CD4-positive, alpha-beta T cell treated with Interleukin-15 for 1 hour (primary cell): ENCODE measurements at regions not wholly inside any gene's neighbourhood (a gene's known extent, or its start where the extent isn't known, plus 50 kb on each side); places are given as distances from the start of the nearest gene placed in this dataset.
"Not testable (repeated sequence)": the region's sequence is repeated elsewhere in the genome, so short reads cannot be mapped to it uniquely, and the experiment has no call there.

Experiments
- DNase-seq: peaks from one replicate; pipeline ENCODE4 v3.0.0-alpha.2; 2020

- DNase-seq, result no peak
These were observed 885.8 kb downstream of the KCNA4 start for GRCh38 chr11:29131055-29131454.

GRCh38 chr11:29129844-29130243, 887.0 kb downstream of the KCNA4 start:
- DNase-seq, result no peak

- no peak for DNase-seq
These were observed 889.4 kb downstream of the KCNA4 start for GRCh38 chr11:29127461-29127860.

GRCh38 chr11:29125606-29126005, 891.2 kb downstream of the KCNA4 start:
- DNase-seq, result no peak

- DNase-seq, result no peak
These were observed 892.4 kb downstream of the KCNA4 start for GRCh38 chr11:29124470-29124869.

GRCh38 chr11:29119707-29120618, 896.9 kb downstream of the KCNA4 start:
- DNase-seq, result no peak

GRCh38 chr11:29119116-29119515, 897.7 kb downstream of the KCNA4 start:
- DNase-seq, result no peak

- no peak for DNase-seq
These were observed 915.9 kb downstream of the KCNA4 start for GRCh38 chr11:29100967-29101366.

GRCh38 chr11:29095821-29096220, 921.0 kb downstream of the KCNA4 start:
- DNase-seq, result no peak

GRCh38 chr11:29093416-29094120, 923.3 kb downstream of the KCNA4 start:
- DNase-seq, result no peak

GRCh38 chr11:29087200-29087812, 929.5 kb downstream of the KCNA4 start:
- DNase-seq, result no peak

- no peak for DNase-seq
These were observed 941.1 kb downstream of the KCNA4 start for GRCh38 chr11:29075726-29076125.

- no peak for DNase-seq
These were observed 953.0 kb downstream of the KCNA4 start for GRCh38 chr11:29063630-29064361.

- no peak for DNase-seq
These were observed 953.3 kb downstream of the METTL15 start for GRCh38 chr11:29061452-29061851.

- DNase-seq, result not testable (repeated sequence)
These were observed 948.3 kb downstream of the METTL15 start for GRCh38 chr11:29056487-29056886.

- no peak for DNase-seq
These were observed 943.7 kb downstream of the METTL15 start for GRCh38 chr11:29051935-29052334.

GRCh38 chr11:29050962-29051361, 942.8 kb downstream of the METTL15 start:
- not testable (repeated sequence) for DNase-seq

GRCh38 chr11:29040489-29040888, 932.3 kb downstream of the METTL15 start:
- no peak for DNase-seq

GRCh38 chr11:29032384-29033149, 924.4 kb downstream of the METTL15 start:
- no peak for DNase-seq

GRCh38 chr11:29029452-29029851, 921.3 kb downstream of the METTL15 start:
- DNase-seq, result no peak

- DNase-seq, result no peak
These were observed 919.2 kb downstream of the METTL15 start for GRCh38 chr11:29027436-29027835.

- DNase-seq, result no peak
These were observed 918.1 kb downstream of the METTL15 start for GRCh38 chr11:29026286-29026685.
